SIG-M5 treated with dmso at 0.1 percent for 504 hours (cell line): ENCODE measurements at regions not wholly inside any gene's neighbourhood (a gene's known extent, or its start where the extent isn't known, plus 50 kb on each side); places are given as distances from the start of the nearest gene placed in this dataset.
"Not testable (repeated sequence)": the region's sequence is repeated elsewhere in the genome, so short reads cannot be mapped to it uniquely, and the experiment has no call there.

Experiments used
- DNase-seq: peaks from one replicate; lab custom pipeline; 2025; ENCODE audit not compliant: unreplicated experiment; lab: John Stamatoyannopoulos, UW

DNA sequence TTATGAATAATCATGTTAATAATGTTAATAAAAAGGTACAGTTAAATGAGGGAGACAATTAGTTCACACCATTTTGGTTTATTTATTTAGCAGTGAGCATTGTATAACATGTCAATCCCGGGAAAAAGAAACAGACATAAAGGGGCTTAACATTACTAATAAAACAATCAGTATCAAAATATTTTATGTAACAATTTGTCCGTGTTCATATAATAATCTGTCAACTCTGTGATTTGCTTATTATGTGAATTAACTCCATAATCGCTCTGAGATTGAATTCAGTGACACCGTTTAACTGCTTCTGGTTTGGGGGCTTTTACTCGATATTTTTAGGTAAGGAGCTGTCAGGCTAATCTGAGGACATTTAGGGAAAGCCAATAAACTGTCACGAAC lies 95.8 kb upstream of the HMGA2 start:
- no peak for DNase-seq

DNA sequence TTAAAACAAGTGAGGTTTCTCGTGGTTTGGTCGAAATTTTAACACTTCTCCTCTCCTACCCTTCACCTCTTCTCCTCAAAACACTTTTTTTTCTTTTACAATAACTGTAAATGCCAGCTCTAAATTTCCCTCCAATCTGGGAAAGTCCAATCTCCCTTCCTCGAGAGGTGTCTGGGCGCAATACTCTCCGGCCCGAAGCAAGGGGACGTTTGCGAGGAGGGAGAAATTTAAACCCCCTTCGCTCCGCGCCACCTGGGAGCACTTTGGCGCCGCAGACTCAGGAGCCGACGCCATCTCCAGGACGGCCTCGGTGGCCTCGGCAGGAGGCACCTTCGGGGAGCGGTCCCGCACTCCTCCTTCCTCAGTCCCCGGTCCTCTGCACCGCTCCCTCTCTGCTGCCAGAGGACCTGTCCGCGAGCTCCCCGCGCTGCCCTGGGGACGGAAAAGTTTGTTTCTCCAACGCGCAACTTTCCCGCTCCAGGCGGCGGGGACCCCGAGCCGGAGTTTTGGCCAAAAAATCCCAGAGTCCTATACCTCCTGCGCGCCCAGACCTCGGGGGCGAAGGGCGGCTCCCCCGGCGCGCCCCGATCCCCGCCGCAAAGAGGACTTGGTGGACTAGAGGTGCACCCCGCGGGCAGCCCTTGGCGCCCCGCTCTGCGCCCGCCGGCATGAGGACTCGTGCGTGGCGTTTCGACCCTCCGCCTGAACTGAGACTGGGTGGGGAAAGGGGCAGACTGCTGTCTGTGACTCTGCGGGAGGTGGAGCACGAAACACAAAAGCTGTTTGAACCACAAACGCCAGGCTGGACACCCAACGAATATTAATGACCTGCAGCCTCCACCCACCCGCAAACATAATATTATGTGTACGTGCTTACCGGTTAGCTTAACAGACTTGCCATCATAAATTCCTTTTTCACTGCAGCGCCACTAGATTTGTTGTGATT lies 95.2 kb upstream of the HMGA2 start:
- DNase-seq, result no peak

DNA sequence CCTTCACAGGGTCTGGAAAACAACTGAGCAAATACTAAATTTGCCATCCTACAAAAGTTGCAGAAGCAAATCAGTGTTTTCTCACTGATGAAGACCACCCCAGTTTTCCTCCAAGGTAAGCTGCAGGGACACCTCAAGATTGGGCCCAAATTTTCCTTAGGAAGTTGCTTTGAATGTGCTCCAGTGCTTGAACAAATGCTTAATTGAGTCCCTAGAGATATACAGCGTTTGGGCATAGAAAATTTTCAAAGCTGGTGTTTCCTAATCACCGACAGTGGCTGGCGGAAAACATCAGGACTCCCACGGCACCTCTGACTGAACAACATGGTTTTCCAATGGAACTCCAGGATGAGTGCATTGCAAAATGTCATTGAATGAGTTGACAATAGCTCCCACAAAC lies 92.5 kb upstream of the HMGA2 start:
- DNase-seq, result no peak

- not testable (repeated sequence) for DNase-seq
These were observed 90.6 kb upstream of the HMGA2 start for GRCh38 chr12:65733643-65734042.

DNA sequence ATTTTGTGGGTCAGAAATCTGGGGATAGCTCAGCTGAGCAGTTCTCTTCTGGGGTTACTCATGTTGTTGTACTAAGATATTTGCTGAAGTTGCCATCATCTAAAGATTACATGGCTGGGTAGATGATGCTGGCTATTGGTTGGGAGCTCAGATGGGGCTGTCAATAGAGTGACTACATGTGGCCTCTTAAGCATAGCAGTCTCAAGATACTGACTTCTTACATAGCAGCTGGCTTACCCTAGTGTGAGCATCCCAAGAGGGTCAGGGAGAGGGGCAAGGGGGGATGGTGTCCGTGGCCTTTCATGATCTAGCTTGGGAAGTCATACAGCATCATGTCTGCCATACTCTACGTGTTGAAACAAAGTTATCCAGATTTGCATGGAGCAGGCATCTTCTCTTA lies 90.1 kb upstream of the HMGA2 start:
- no peak for DNase-seq

- DNase-seq, result no peak
These were observed 84.7 kb upstream of the HMGA2 start for GRCh38 chr12:65739606-65740005.

DNA sequence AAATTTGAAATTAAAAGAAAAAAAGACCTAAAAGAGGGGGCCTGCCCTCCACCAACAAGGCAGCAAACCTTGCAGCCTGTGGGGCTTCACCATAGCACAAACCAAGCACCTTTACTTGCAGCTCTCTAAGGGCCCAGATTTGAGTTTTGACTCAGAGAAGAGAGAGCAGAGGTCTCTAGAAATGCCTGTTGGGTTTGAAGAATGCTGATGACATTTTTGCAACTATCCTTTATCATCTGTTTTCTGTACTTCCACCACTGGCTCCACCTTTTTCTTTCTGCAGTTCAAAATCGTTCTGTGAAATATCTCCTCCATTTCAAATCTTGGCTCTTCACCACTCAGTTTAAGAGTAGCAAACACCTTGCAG lies 83.8 kb upstream of the HMGA2 start:
- no peak for DNase-seq

DNA sequence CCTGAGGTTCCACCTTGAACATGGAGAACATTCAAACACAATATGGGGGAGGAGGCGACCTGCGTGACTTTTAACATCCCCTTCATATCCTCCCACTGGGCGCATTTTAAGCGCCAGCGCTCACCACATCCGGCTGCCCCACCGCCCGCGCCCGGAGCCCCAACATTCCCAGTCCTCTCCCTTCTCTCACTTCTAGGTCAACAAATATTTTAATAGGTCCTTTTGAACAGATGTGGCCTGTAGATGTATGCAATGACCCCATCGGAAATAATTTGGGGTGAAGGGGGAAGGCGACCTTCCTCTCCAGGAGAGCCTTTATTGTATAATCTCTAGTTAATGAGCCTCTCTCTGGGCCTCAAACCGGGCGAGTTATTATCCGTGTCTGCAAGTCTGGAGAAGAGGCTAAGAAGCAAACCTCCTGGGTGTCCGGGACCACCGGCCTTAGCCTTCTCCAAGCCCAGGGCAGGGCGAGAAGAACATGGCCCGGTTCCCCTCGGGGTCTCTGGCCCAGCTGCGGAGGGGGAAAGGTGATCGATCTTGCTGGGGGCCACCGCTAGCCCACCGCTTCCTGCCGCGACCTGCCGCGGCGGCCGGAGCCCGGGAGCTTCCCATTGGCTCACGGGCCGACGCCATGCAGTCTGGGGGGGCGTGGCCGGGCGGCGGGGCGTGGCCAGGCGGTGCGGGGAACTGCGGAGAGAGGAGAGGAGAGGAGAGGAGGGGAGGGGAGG lies 83.2 kb upstream of the HMGA2 start:
- DNase-seq, result no peak

- DNase-seq, result no peak
These were observed 82.6 kb upstream of the HMGA2 start for GRCh38 chr12:65741656-65742017.

- no peak for DNase-seq
These were observed 82.0 kb upstream of the HMGA2 start for GRCh38 chr12:65742018-65743010.

DNA sequence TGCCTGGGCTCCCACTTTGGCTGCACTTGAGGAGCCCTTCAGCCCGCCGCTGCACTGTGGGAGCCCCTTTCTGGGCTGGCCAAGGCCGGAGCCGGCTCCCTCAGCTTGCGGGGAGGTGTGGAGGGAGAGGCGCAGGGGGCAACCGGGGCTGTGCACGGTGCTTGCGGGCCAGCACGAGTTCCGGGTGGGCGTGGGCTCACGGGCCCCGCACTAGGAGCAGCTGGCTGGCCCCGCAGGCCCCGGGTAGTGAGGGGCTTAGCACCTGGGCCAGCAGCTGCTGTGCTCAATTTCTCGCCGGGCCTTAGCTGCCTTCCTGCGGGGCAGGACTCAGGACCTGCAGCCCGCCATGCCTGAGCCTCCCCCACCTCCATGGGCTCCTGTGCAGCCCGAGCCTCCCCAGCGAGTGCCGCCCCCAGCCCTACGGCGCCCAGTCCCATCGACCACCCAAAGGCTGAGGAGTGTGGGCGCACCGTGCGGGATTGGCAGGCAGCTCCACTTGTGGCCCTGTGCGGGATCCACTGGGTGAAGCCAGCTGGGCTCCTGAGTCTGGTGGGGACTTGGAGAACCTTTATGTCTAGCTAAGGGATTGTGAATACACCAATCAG lies 79.9 kb upstream of the HMGA2 start:
- DNase-seq, result not testable (repeated sequence)

DNA sequence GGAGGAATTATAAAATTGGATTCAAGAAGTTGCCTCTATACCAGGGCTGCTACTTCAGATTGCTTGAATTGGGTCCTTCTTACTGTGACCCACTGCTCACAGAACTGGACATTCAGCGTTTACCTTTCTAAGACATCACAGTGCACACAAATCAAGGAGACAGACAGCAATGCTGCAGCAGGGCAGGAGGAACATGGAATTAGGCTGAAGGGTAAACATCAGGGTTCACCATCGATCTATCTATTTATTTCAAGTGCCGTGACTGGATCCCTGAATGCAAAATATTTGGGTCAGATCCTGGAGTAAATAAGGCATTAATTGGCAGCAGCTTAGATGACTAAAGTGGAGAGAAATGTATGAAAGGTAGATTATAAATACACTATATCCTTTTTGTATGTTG lies 76.9 kb upstream of the HMGA2 start:
- no peak for DNase-seq

DNA sequence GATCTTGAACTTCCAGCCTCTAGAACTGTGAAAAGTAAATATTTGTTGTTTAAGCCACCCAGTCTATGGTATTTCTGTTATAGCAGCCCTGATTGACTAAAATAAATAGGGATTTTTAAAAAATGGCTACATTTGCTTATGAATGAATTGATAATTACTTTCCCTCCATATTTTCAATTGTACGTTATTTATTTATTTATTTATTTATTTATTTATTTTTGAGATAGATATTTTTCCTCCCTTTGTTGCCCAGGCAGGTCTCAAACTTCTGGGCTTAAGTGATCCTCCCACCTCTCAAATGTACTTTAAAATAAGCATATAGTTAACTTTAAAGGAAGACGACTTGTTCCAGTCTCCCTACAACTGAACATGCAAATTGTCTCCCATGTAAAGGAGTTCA lies 76.0 kb upstream of the HMGA2 start:
- DNase-seq, result no peak

- no peak for DNase-seq
These were observed 70.0 kb upstream of the HMGA2 start for GRCh38 chr12:65754290-65754689.

- no peak for DNase-seq
These were observed 69.3 kb upstream of the HMGA2 start for GRCh38 chr12:65754744-65755595.

GRCh38 chr12:65755596-65755978 lies 68.7 kb upstream of the HMGA2 start:
- DNase-seq, result no peak

- no peak for DNase-seq
These were observed 68.0 kb upstream of the HMGA2 start for GRCh38 chr12:65756267-65756666.

- no peak for DNase-seq
These were observed 67.2 kb upstream of the HMGA2 start for GRCh38 chr12:65756956-65757511.

GRCh38 chr12:65758401-65758800 lies 65.9 kb upstream of the HMGA2 start:
- no peak for DNase-seq

- no peak for DNase-seq
These were observed 64.5 kb upstream of the HMGA2 start for GRCh38 chr12:65759735-65760134.
